Stomach (tissue), 4 donors: ENCODE measurements at regions not wholly inside any gene's neighbourhood (a gene's known extent, or its start where the extent isn't known, plus 50 kb on each side); places are given as distances from the start of the nearest gene placed in this dataset.

Source experiments
- EP300 ChIP-seq: sonication (generic); formaldehyde crosslinking; IDR thresholded peaks from one replicate; pipeline ENCODE4 v1.6.1; 2017; ENCODE audit warnings: antibody characterized with exemption
- TF ChIP-seq, protein P1 (sequence below), 7 experiments: fragments of 450-650 bp in 4 of 7; fragments of 200-600 bp in 3 of 7; sonication (generic) in 3 of 7; IDR thresholded peaks; one replicate each; pipeline ENCODE4 v1.5.1; 2016 to 2019; ENCODE audit warnings: antibody characterized with exemption in 7 of 7, control low read depth in 2 of 7, mild to moderate bottlenecking in 1 of 7

DNA sequence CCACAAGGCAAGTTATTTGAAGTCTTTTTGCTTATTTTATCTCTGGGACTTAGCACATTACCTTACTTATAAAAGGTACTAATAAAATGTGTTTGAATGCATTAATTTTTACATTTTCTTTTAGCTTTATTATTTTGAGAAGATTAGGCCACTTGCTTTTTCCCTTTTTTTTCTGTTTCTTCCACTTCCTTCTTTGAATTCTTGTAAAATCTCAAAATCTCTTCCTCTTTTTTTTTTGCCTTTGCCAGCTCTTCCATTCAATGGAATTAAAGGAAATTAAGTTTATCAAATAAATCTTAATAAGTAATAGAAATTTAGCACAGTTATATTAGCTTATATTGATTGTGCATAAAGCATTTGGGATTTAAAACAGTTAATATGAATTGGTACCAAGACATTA, 260.9 kb downstream of the SRGAP2C start:
- TF ChIP-seq, protein P1, sequence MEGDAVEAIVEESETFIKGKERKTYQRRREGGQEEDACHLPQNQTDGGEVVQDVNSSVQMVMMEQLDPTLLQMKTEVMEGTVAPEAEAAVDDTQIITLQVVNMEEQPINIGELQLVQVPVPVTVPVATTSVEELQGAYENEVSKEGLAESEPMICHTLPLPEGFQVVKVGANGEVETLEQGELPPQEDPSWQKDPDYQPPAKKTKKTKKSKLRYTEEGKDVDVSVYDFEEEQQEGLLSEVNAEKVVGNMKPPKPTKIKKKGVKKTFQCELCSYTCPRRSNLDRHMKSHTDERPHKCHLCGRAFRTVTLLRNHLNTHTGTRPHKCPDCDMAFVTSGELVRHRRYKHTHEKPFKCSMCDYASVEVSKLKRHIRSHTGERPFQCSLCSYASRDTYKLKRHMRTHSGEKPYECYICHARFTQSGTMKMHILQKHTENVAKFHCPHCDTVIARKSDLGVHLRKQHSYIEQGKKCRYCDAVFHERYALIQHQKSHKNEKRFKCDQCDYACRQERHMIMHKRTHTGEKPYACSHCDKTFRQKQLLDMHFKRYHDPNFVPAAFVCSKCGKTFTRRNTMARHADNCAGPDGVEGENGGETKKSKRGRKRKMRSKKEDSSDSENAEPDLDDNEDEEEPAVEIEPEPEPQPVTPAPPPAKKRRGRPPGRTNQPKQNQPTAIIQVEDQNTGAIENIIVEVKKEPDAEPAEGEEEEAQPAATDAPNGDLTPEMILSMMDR (IDR thresholded peaks at IDR 0.05) = no peak
- TF ChIP-seq EP300 = no peak
